ENCODE measurements at regions not wholly inside any gene's neighbourhood (a gene's known extent, or its start where the extent isn't known, plus 50 kb on each side); places are given as distances from the start of the nearest gene placed in this dataset.

DNA sequence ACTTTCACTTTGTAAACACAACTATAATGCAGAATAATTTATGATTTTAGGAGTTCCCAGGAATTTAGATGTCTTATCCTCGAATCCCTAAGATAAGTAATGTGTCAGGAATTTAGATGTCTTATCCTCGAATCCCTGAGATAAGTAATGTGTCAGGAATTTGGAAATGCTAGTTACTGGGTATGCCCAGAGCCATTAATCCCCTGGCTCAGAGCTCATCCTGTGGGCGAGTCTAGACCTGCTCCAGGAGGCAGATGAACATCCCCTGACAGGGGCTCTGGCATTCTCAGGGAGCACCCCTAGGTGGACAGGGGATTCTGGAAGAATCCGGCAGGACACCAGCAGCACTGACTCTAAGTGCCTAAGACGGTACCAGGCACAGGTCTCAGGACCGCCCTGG lies 163.3 kb downstream of the ARRDC4 start:
- H3K27me3 ChIP-seq (ENCODE audit: insufficient read depth, low read length) = no peaks in the 10 kb centered on the region
- H3K4me1 ChIP-seq (ENCODE audit: insufficient read depth, low read length) = no peaks in the 10 kb centered on the region
- no peak for DNase-seq (ENCODE audit: insufficient read length, low spot score, missing footprints)
- no peak overlapping the region for H3K4me3 ChIP-seq (ENCODE audit: insufficient read depth, low read length)
- no peak overlapping the region for H2AFZ ChIP-seq (ENCODE audit: low read length)
- no peaks in the 10 kb centered on the region for H3K9me3 ChIP-seq (ENCODE audit: low read depth, low read length)
- TF ChIP-seq, protein P1, sequence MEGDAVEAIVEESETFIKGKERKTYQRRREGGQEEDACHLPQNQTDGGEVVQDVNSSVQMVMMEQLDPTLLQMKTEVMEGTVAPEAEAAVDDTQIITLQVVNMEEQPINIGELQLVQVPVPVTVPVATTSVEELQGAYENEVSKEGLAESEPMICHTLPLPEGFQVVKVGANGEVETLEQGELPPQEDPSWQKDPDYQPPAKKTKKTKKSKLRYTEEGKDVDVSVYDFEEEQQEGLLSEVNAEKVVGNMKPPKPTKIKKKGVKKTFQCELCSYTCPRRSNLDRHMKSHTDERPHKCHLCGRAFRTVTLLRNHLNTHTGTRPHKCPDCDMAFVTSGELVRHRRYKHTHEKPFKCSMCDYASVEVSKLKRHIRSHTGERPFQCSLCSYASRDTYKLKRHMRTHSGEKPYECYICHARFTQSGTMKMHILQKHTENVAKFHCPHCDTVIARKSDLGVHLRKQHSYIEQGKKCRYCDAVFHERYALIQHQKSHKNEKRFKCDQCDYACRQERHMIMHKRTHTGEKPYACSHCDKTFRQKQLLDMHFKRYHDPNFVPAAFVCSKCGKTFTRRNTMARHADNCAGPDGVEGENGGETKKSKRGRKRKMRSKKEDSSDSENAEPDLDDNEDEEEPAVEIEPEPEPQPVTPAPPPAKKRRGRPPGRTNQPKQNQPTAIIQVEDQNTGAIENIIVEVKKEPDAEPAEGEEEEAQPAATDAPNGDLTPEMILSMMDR (IDR thresholded peaks at IDR 0.05; ENCODE audit: extremely low read depth, low read depth, low read length) = no peak
- no peaks in the 10 kb centered on the region for H4K20me1 ChIP-seq (ENCODE audit: insufficient read depth, low read length)
- no peak overlapping the region for H3K4me2 ChIP-seq (ENCODE audit: insufficient read depth, low read length)
- H3K79me2 ChIP-seq (ENCODE audit: insufficient read depth, low read length) = no peaks in the 10 kb centered on the region
- H3K36me3 ChIP-seq (ENCODE audit: insufficient read depth, low read length) = no peaks in the 10 kb centered on the region
- H3K27ac ChIP-seq (ENCODE audit: low read depth, low read length) = no peak overlapping the region

DNA sequence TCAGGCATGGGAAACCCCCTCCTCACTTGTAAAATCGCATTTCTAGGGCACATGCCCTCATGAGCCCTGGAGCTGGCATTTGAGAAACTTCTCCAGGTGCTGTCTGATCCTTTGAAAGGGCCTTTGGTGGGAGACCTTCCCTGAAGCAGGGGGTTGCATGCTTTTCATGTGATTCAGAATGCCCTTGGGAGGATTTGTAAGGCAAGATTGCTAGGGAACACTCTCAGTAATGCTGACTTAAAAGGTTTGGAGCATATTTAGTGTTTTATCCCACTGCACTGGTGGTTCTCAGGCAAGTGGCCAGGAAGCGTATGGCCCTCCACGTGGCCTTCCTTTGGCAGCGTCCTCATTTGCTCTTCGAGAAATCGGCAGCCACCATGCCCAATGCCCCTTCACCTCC lies 164.1 kb downstream of the ARRDC4 start:
- Histone ChIP-seq H3K36me3 (ENCODE audit: insufficient read depth, low read length) (no peaks in the 10 kb centered on the region), H3K27me3 (ENCODE audit: insufficient read depth, low read length) (no peaks in the 10 kb centered on the region), H3K4me1 (ENCODE audit: insufficient read depth, low read length) (no peaks in the 10 kb centered on the region), H2AFZ (ENCODE audit: low read length) (no peak overlapping the region), H3K4me2 (ENCODE audit: insufficient read depth, low read length) (no peak overlapping the region), H3K79me2 (ENCODE audit: insufficient read depth, low read length) (no peaks in the 10 kb centered on the region), H3K9me3 (ENCODE audit: low read depth, low read length) (no peaks in the 10 kb centered on the region), H3K4me3 (ENCODE audit: insufficient read depth, low read length) (no peak overlapping the region), H4K20me1 (ENCODE audit: insufficient read depth, low read length) (no peaks in the 10 kb centered on the region), H3K27ac (ENCODE audit: low read depth, low read length) (no peak overlapping the region)
- TF ChIP-seq, protein P1 (IDR thresholded peaks at IDR 0.05; ENCODE audit: extremely low read depth, low read depth, low read length) = no peak
- DNase-seq (ENCODE audit: insufficient read length, low spot score, missing footprints) = no peak

DNA sequence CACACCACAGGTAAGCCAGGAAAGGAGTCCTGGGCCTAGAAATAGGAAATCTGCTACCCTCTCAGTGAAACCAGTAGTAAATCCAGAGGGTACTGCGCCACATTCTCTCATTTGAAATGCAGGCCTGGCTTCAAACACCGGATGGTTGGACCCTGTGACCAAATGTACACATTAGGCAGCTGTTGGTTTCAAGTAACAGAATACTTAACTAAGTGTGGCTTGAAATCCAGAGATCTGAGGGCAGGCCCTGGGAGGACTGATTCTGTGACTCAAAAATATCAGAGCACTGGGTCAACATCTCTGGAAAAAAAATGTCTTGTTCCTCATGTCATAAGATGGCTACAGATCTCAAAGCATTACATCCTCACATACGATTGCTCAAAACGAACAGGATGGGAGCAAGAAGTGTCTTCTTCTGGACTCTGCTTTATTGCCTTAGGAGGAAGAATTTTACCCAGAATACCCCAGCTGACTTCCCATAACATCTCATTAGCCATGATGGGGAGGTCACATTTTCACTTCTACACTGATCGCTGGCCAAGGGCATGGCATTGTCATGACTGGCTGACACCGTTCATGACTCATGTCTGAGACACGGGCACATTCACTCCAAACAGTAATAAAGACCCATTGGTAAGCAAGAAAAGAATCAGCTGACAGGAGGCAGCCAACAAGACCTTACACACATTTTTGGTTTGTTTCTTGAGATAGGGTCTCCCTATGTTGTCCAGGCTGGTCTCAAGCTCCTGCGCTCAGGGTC lies 166.0 kb downstream of the ARRDC4 start:
- TF ChIP-seq, protein P1 (IDR thresholded peaks at IDR 0.05; ENCODE audit: extremely low read depth, low read depth, low read length) = no peak
- Histone ChIP-seq H4K20me1 (ENCODE audit: insufficient read depth, low read length) (no peaks in the 10 kb centered on the region), H3K36me3 (ENCODE audit: insufficient read depth, low read length) (no peaks in the 10 kb centered on the region), H3K4me3 (ENCODE audit: insufficient read depth, low read length) (no peak overlapping the region), H3K27me3 (ENCODE audit: insufficient read depth, low read length) (no peaks in the 10 kb centered on the region), H3K79me2 (ENCODE audit: insufficient read depth, low read length) (no peaks in the 10 kb centered on the region), H3K27ac (ENCODE audit: low read depth, low read length) (no peak overlapping the region), H3K9me3 (ENCODE audit: low read depth, low read length) (no peaks in the 10 kb centered on the region), H3K4me1 (ENCODE audit: insufficient read depth, low read length) (no peaks in the 10 kb centered on the region), H3K4me2 (ENCODE audit: insufficient read depth, low read length) (no peak overlapping the region), H2AFZ (ENCODE audit: low read length) (no peak overlapping the region)
- DNase-seq (ENCODE audit: insufficient read length, low spot score, missing footprints) = no peak

DNA sequence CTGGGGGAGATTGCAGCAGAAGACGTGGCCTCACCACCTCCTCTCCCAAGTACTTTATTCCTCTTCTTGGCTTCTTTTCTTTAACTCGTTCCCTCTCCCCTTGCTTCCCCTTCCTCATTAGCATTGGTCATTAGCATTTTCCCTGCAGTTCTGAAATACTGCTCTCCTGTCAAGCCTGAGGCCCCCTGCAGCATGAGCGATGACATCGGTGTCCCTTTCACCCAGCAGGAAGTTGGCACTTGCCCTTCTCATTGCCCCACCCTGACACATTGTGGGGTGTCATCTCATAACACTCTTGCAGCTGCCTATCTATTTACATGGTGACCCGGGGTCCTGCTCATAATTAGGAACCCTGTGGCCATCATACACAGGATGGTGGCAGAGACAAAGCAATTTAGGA lies 167.1 kb downstream of the ARRDC4 start:
- Histone ChIP-seq H3K9me3 (ENCODE audit: low read depth, low read length) (no peaks in the 10 kb centered on the region), H3K4me3 (ENCODE audit: insufficient read depth, low read length) (no peak overlapping the region), H3K36me3 (ENCODE audit: insufficient read depth, low read length) (no peaks in the 10 kb centered on the region), H2AFZ (ENCODE audit: low read length) (no peak overlapping the region), H3K79me2 (ENCODE audit: insufficient read depth, low read length) (no peaks in the 10 kb centered on the region), H3K4me2 (ENCODE audit: insufficient read depth, low read length) (no peak overlapping the region), H3K4me1 (ENCODE audit: insufficient read depth, low read length) (no peaks in the 10 kb centered on the region), H3K27me3 (ENCODE audit: insufficient read depth, low read length) (no peaks in the 10 kb centered on the region), H4K20me1 (ENCODE audit: insufficient read depth, low read length) (no peaks in the 10 kb centered on the region), H3K27ac (ENCODE audit: low read depth, low read length) (no peak overlapping the region)
- DNase-seq (ENCODE audit: insufficient read length, low spot score, missing footprints) = no peak
- TF ChIP-seq, protein P1 (IDR thresholded peaks at IDR 0.05; ENCODE audit: extremely low read depth, low read depth, low read length) = no peak

Data from osteoblast (primary cell).